HG02571 (cell line): ENCODE measurements at regions not wholly inside any gene's neighbourhood (a gene's known extent, or its start where the extent isn't known, plus 50 kb on each side); places are given as distances from the start of the nearest gene placed in this dataset.
"Not testable (repeated sequence)": the region's sequence is repeated elsewhere in the genome, so short reads cannot be mapped to it uniquely, and the experiment has no call there.

ENCODE experiments used
- ATAC-seq: cut with Tn5 transposase; IDR thresholded peaks from one replicate; pipeline ENCODE4 v1.9.1; 2021; ENCODE audit warnings: mild to moderate bottlenecking, moderate library complexity; ENCODE audit not compliant: unreplicated experiment

- ATAC-seq, result no peak
These were observed 174.9 kb upstream of the MKLN1 start for GRCh38 chr7:131152766-131153165.

- no peak for ATAC-seq
These were observed 173.3 kb upstream of the MKLN1 start for GRCh38 chr7:131154380-131154779.

GRCh38 chr7:131157530-131158243 lies 170.0 kb upstream of the MKLN1 start:
- ATAC-seq, result no peak

GRCh38 chr7:131158244-131158636 lies 169.4 kb upstream of the MKLN1 start:
- ATAC-seq, result not testable (repeated sequence)

GRCh38 chr7:131159961-131160361 lies 167.7 kb upstream of the MKLN1 start:
- ATAC-seq, result no peak

- ATAC-seq, result no peak
These were observed 166.6 kb upstream of the MKLN1 start for GRCh38 chr7:131161103-131161502.

- ATAC-seq, result no peak
These were observed 163.4 kb upstream of the MKLN1 start for GRCh38 chr7:131164025-131164925.

GRCh38 chr7:131166066-131166465 lies 161.6 kb upstream of the MKLN1 start:
- no peak for ATAC-seq

GRCh38 chr7:131170440-131171271 lies 157.0 kb upstream of the MKLN1 start:
- no peak for ATAC-seq

GRCh38 chr7:131173145-131173890 lies 154.4 kb upstream of the MKLN1 start:
- no peak for ATAC-seq

- ATAC-seq, result no peak
These were observed 153.3 kb upstream of the MKLN1 start for GRCh38 chr7:131174391-131174790.

- no peak for ATAC-seq
These were observed 152.8 kb upstream of the MKLN1 start for GRCh38 chr7:131174855-131175254.

- ATAC-seq, result no peak
These were observed 145.1 kb upstream of the MKLN1 start for GRCh38 chr7:131182446-131183058.

GRCh38 chr7:131183072-131183471 lies 144.6 kb upstream of the MKLN1 start:
- no peak for ATAC-seq

GRCh38 chr7:131183611-131184119 lies 144.0 kb upstream of the MKLN1 start:
- ATAC-seq, result no peak

GRCh38 chr7:131186816-131187215 lies 140.9 kb upstream of the MKLN1 start:
- no peak for ATAC-seq

GRCh38 chr7:131188367-131189339 lies 139.0 kb upstream of the MKLN1 start:
- ATAC-seq, result peak; percentile 75

GRCh38 chr7:131189488-131189887 lies 138.2 kb upstream of the MKLN1 start:
- no peak for ATAC-seq

- ATAC-seq, result no peak
These were observed 137.5 kb upstream of the MKLN1 start for GRCh38 chr7:131190146-131190545.
